OCI-LY1 (cell line): ENCODE measurements at regions not wholly inside any gene's neighbourhood (a gene's known extent, or its start where the extent isn't known, plus 50 kb on each side); places are given as distances from the start of the nearest gene placed in this dataset.

Experiments used
- H2AFZ ChIP-seq: fragments of 200-600 bp; sonication (generic), shearing (Covaris generic); 2 replicates; pipeline ENCODE4 v1.6.0; 2014; ENCODE audit warnings: antibody characterized with exemption, mild to moderate bottlenecking, low read length
- H3F3A ChIP-seq: fragments of 200-600 bp; sonication (generic), shearing (Covaris generic); 2 replicates; pipeline ENCODE4 v1.6.0; 2014; ENCODE audit warnings: mild to moderate bottlenecking, antibody characterized with exemption, low read length, moderate library complexity; ENCODE audit not compliant: insufficient read depth
- H3K27ac ChIP-seq: fragments of 200-600 bp; sonication (generic); 2 replicates; pipeline ENCODE4 v1.5.1; 2014; ENCODE audit warnings: low read length, mixed run types, mild to moderate bottlenecking, low read depth; ENCODE audit not compliant: poor library complexity, severe bottlenecking
- H3K27me3 ChIP-seq: fragments of 200-600 bp; sonication (generic); 2 replicates; pipeline ENCODE4 v1.6.0; 2014; ENCODE audit warnings: antibody characterized with exemption, mild to moderate bottlenecking, low read length, moderate library complexity; ENCODE audit not compliant: insufficient read depth
- H3K36me3 ChIP-seq: fragments of 200-600 bp; sonication (generic); 2 replicates; pipeline ENCODE4 v1.6.1; 2014; ENCODE audit warnings: mild to moderate bottlenecking, antibody characterized with exemption, low read length, moderate library complexity, mixed read lengths; ENCODE audit not compliant: insufficient read depth
- H3K4me1 ChIP-seq: fragments of 200-600 bp; sonication (generic); 2 replicates; pipeline ENCODE4 v1.5.1; 2014; ENCODE audit warnings: mild to moderate bottlenecking, low read length, moderate library complexity; ENCODE audit not compliant: insufficient read depth, severe bottlenecking
- H3K4me2 ChIP-seq: fragments of 200-600 bp; sonication (generic), shearing (Covaris generic); 2 replicates; pipeline ENCODE4 v1.6.1; 2014; ENCODE audit warnings: low read length
- H3K4me3 ChIP-seq: fragments of 200-600 bp; sonication (generic); 2 replicates; pipeline ENCODE4 v1.5.1; 2014; ENCODE audit warnings: low read length, low read depth, mild to moderate bottlenecking, mixed read lengths; ENCODE audit not compliant: poor library complexity, severe bottlenecking
- H3K79me2 ChIP-seq: fragments of 200-600 bp; shearing (Covaris generic); 2 replicates; pipeline ENCODE4 v1.6.1; 2016; ENCODE audit warnings: mixed run types, low read length, mixed read lengths; ENCODE audit not compliant: insufficient read depth
- H3K9ac ChIP-seq: fragments of 200-600 bp; sonication (generic), shearing (Covaris generic); 2 replicates; pipeline ENCODE4 v1.6.1; 2014; ENCODE audit warnings: mild to moderate bottlenecking, low read length, mixed read lengths
- H3K9me2 ChIP-seq: fragments of 200-600 bp; sonication (generic), shearing (Covaris generic); 2 replicates; pipeline ENCODE4 v1.6.1; 2014; ENCODE audit warnings: low read depth, mild to moderate bottlenecking, low read length, mixed read lengths
- H3K9me3 ChIP-seq: fragments of 200-600 bp; shearing (Covaris generic); 2 replicates; pipeline ENCODE4 v1.6.1; 2014; ENCODE audit warnings: low read length, mixed read lengths
- H4K20me1 ChIP-seq: fragments of 200-600 bp; sonication (generic), shearing (Covaris generic); 2 replicates; pipeline ENCODE4 v1.6.0; 2016; ENCODE audit warnings: mild to moderate bottlenecking, low read length; ENCODE audit not compliant: insufficient read depth
- CTCF ChIP-seq: fragments of 200-600 bp; sonication (generic), shearing (Covaris generic); IDR thresholded peaks from 2 replicates; pipeline ENCODE4 v1.5.1; 2017; ENCODE audit warnings: mild to moderate bottlenecking, antibody characterized with exemption, low read length, moderate library complexity, mixed read lengths
- EZH2 ChIP-seq: fragments of 200-600 bp; sonication (generic), shearing (Covaris generic); IDR thresholded peaks from 2 replicates; pipeline ENCODE4 v1.8.0; 2017; ENCODE audit warnings: borderline replicate concordance, mixed run types, mild to moderate bottlenecking, antibody characterized with exemption, low read length, moderate library complexity, mixed read lengths

- no peaks in the 10 kb centered on the region for H3K9me2 ChIP-seq
- H3K4me3 ChIP-seq = no peak overlapping the region
- H3F3A ChIP-seq = no peaks in the 10 kb centered on the region
- TF ChIP-seq CTCF = no peak
- TF ChIP-seq EZH2 = no peak
- H3K36me3 ChIP-seq = no peaks in the 10 kb centered on the region; the same call in 1 of the 2 replicates
- H3K27me3 ChIP-seq = no peaks in the 10 kb centered on the region
- no peak overlapping the region for H2AFZ ChIP-seq
- peaks cover 13% of the 10 kb centered on the region for H3K4me1 ChIP-seq
- no peaks in the 10 kb centered on the region for H3K9me3 ChIP-seq
- H3K9ac ChIP-seq = no peak overlapping the region
- H3K4me2 ChIP-seq = no peak overlapping the region
- H3K27ac ChIP-seq = no peak overlapping the region
- no peaks in the 10 kb centered on the region for H3K79me2 ChIP-seq
- H4K20me1 ChIP-seq = no peaks in the 10 kb centered on the region
Measured at GRCh38 chr2:5984946-5985345, 292.8 kb downstream of the SOX11 start.

GRCh38 chr2:5985536-5986385, 293.6 kb downstream of the SOX11 start:
- no peak overlapping the region for H3K27ac ChIP-seq
- no peak overlapping the region for H3K9ac ChIP-seq
- no peaks in the 10 kb centered on the region; the same call in 1 of the 2 replicates for H3K36me3 ChIP-seq
- H3K79me2 ChIP-seq = no peaks in the 10 kb centered on the region
- no peaks in the 10 kb centered on the region for H3F3A ChIP-seq
- H3K9me2 ChIP-seq = no peaks in the 10 kb centered on the region
- H3K27me3 ChIP-seq = no peaks in the 10 kb centered on the region
- H3K4me2 ChIP-seq = no peak overlapping the region
- H4K20me1 ChIP-seq = no peaks in the 10 kb centered on the region
- H2AFZ ChIP-seq = no peak overlapping the region
- H3K4me3 ChIP-seq = no peak overlapping the region
- no peaks in the 10 kb centered on the region for H3K9me3 ChIP-seq
- TF ChIP-seq EZH2 (no peak), CTCF (no peak)
- peaks cover 13% of the 10 kb centered on the region for H3K4me1 ChIP-seq

- no peak for TF ChIP-seq EZH2
- TF ChIP-seq CTCF = no peak
- no peaks in the 10 kb centered on the region for H3K9me3 ChIP-seq
- no peaks in the 10 kb centered on the region for H3K79me2 ChIP-seq
- no peak overlapping the region for H3K27ac ChIP-seq
- no peaks in the 10 kb centered on the region for H3F3A ChIP-seq
- H3K9me2 ChIP-seq = no peaks in the 10 kb centered on the region
- no peak overlapping the region for H3K9ac ChIP-seq
- no peaks in the 10 kb centered on the region; the same call in 1 of the 2 replicates for H3K36me3 ChIP-seq
- H3K4me2 ChIP-seq = no peak overlapping the region
- no peak overlapping the region for H3K4me3 ChIP-seq
- H4K20me1 ChIP-seq = no peaks in the 10 kb centered on the region
- peaks cover 13% of the 10 kb centered on the region for H3K4me1 ChIP-seq
- H2AFZ ChIP-seq = no peak overlapping the region
- H3K27me3 ChIP-seq = no peaks in the 10 kb centered on the region
Measured at GRCh38 chr2:5986801-5987787, 294.9 kb downstream of the SOX11 start.
